ENCODE measurements at regions not wholly inside any gene's neighbourhood (a gene's known extent, or its start where the extent isn't known, plus 50 kb on each side); places are given as distances from the start of the nearest gene placed in this dataset.
"Not testable (repeated sequence)": the region's sequence is repeated elsewhere in the genome, so short reads cannot be mapped to it uniquely, and the experiment has no call there.

- no peaks in the 10 kb centered on the region for H3K36me3 Mint-ChIP-seq (ENCODE audit: low read depth)
- peaks cover 5% of the 10 kb centered on the region for H3K9me3 Mint-ChIP-seq
- H3K4me1 Mint-ChIP-seq (ENCODE audit: low read depth), result no peaks in the 10 kb centered on the region
Observed at GRCh38 chr18:43819873-43820272, 542.6 kb upstream of the SYT4 start.

GRCh38 chr18:43825768-43826167 is 548.5 kb upstream of the SYT4 start:
- H3K27ac Mint-ChIP-seq, result no peak overlapping the region
- DNase-seq, result no peak
- intact Hi-C loops (cut with micrococcal nuclease), result no loop called here
- CTCF ChIA-PET, result no interaction called here
- no peaks in the 10 kb centered on the region for H3K4me1 Mint-ChIP-seq (ENCODE audit: low read depth)
- no peaks in the 10 kb centered on the region for H3K36me3 Mint-ChIP-seq (ENCODE audit: low read depth)
- no peaks in the 10 kb centered on the region for H3K27me3 Mint-ChIP-seq (ENCODE audit: low read depth)
- peaks cover 6% of the 10 kb centered on the region for H3K9me3 Mint-ChIP-seq
- H3K4me3 Mint-ChIP-seq, result no peak overlapping the region

More at GRCh38 chr18:43819873-43820272, 542.6 kb upstream of the SYT4 start:
- CTCF ChIA-PET, result no interaction called here
- no peak overlapping the region for H3K4me3 Mint-ChIP-seq
- no peak overlapping the region for H3K27ac Mint-ChIP-seq
- H3K27me3 Mint-ChIP-seq (ENCODE audit: low read depth), result no peaks in the 10 kb centered on the region
- intact Hi-C loops (cut with micrococcal nuclease), result no loop called here
- DNase-seq, result no peak

GRCh38 chr18:43826215-43826614 is 548.9 kb upstream of the SYT4 start:
- peaks cover 6% of the 10 kb centered on the region for H3K9me3 Mint-ChIP-seq
- CTCF ChIA-PET, result no interaction called here
- no peaks in the 10 kb centered on the region for H3K36me3 Mint-ChIP-seq (ENCODE audit: low read depth)
- no peaks in the 10 kb centered on the region for H3K27me3 Mint-ChIP-seq (ENCODE audit: low read depth)
- no peak overlapping the region for H3K27ac Mint-ChIP-seq
- H3K4me3 Mint-ChIP-seq, result no peak overlapping the region
- no peaks in the 10 kb centered on the region for H3K4me1 Mint-ChIP-seq (ENCODE audit: low read depth)
- intact Hi-C loops (cut with micrococcal nuclease), result no loop called here
- no peak for DNase-seq

GRCh38 chr18:43827311-43827710 is 550.0 kb upstream of the SYT4 start:
- Mint-ChIP-seq H3K27me3 (ENCODE audit: low read depth) (no peaks in the 10 kb centered on the region), H3K4me3 (no peak overlapping the region), H3K36me3 (ENCODE audit: low read depth) (no peaks in the 10 kb centered on the region), H3K4me1 (ENCODE audit: low read depth) (no peaks in the 10 kb centered on the region), H3K27ac (no peak overlapping the region), H3K9me3 (peaks cover 6% of the 10 kb centered on the region)
- DNase-seq, result no peak
- intact Hi-C loops (cut with micrococcal nuclease), result no loop called here
- CTCF ChIA-PET, result no interaction called here

GRCh38 chr18:43830303-43830702 is 553.0 kb upstream of the SYT4 start:
- no peaks in the 10 kb centered on the region for H3K4me1 Mint-ChIP-seq (ENCODE audit: low read depth)
- no peak overlapping the region for H3K4me3 Mint-ChIP-seq
- peaks cover 4% of the 10 kb centered on the region for H3K9me3 Mint-ChIP-seq
- no peaks in the 10 kb centered on the region for H3K36me3 Mint-ChIP-seq (ENCODE audit: low read depth)
- H3K27me3 Mint-ChIP-seq (ENCODE audit: low read depth), result no peaks in the 10 kb centered on the region
- no peak overlapping the region for H3K27ac Mint-ChIP-seq
- intact Hi-C loops (cut with micrococcal nuclease), result no loop called here
- DNase-seq, result no peak
- CTCF ChIA-PET, result no interaction called here

- no peak for DNase-seq
- H3K36me3 Mint-ChIP-seq (ENCODE audit: low read depth), result no peaks in the 10 kb centered on the region
- H3K9me3 Mint-ChIP-seq, result peaks cover 4% of the 10 kb centered on the region
- no peak overlapping the region for H3K27ac Mint-ChIP-seq
- H3K4me1 Mint-ChIP-seq (ENCODE audit: low read depth), result no peaks in the 10 kb centered on the region
- no peak overlapping the region for H3K4me3 Mint-ChIP-seq
- H3K27me3 Mint-ChIP-seq (ENCODE audit: low read depth), result no peaks in the 10 kb centered on the region
- intact Hi-C loops (cut with micrococcal nuclease), result no loop called here
- CTCF ChIA-PET, result no interaction called here
Observed at GRCh38 chr18:43830947-43831346, 553.7 kb upstream of the SYT4 start.

- peaks cover 1% of the 10 kb centered on the region for H3K9me3 Mint-ChIP-seq
- H3K4me1 Mint-ChIP-seq (ENCODE audit: low read depth), result no peaks in the 10 kb centered on the region
- no peaks in the 10 kb centered on the region for H3K36me3 Mint-ChIP-seq (ENCODE audit: low read depth)
- intact Hi-C loops (cut with micrococcal nuclease), result no loop called here
- no peak overlapping the region for H3K27ac Mint-ChIP-seq
- no peaks in the 10 kb centered on the region for H3K27me3 Mint-ChIP-seq (ENCODE audit: low read depth)
- no peak overlapping the region for H3K4me3 Mint-ChIP-seq
- CTCF ChIA-PET, result no interaction called here
- no peak for DNase-seq
Observed at GRCh38 chr18:43846299-43846698, 569.0 kb upstream of the SYT4 start.

- Mint-ChIP-seq H3K27ac (no peak overlapping the region), H3K36me3 (ENCODE audit: low read depth) (no peaks in the 10 kb centered on the region), H3K27me3 (ENCODE audit: low read depth) (no peaks in the 10 kb centered on the region), H3K9me3 (peaks cover 3% of the 10 kb centered on the region), H3K4me1 (ENCODE audit: low read depth) (no peaks in the 10 kb centered on the region), H3K4me3 (no peak overlapping the region)
- CTCF ChIA-PET, result no interaction called here
- no peak for DNase-seq
- intact Hi-C loops (cut with micrococcal nuclease), result no loop called here
Observed at GRCh38 chr18:43847164-43848091, 570.1 kb upstream of the SYT4 start.

- H3K4me3 Mint-ChIP-seq; H3K36me3 Mint-ChIP-seq (ENCODE audit: low read depth); H3K9me3 Mint-ChIP-seq; DNase-seq; H3K27me3 Mint-ChIP-seq (ENCODE audit: low read depth); CTCF ChIA-PET; H3K4me1 Mint-ChIP-seq (ENCODE audit: low read depth); H3K27ac Mint-ChIP-seq; intact Hi-C loops (cut with micrococcal nuclease): not testable (repeated sequence)
Observed at GRCh38 chr18:43849831-43850230, 572.5 kb upstream of the SYT4 start.

- CTCF ChIA-PET, result no interaction called here
- DNase-seq, result no peak
- Mint-ChIP-seq H3K9me3 (peaks cover 6% of the 10 kb centered on the region), H3K27me3 (ENCODE audit: low read depth) (no peaks in the 10 kb centered on the region), H3K4me1 (ENCODE audit: low read depth) (no peaks in the 10 kb centered on the region), H3K27ac (no peak overlapping the region), H3K36me3 (ENCODE audit: low read depth) (no peaks in the 10 kb centered on the region), H3K4me3 (no peak overlapping the region)
- intact Hi-C loops (cut with micrococcal nuclease), result no loop called here
Observed at GRCh38 chr18:43855376-43855775, 578.1 kb upstream of the SYT4 start.

- Mint-ChIP-seq H3K27ac (no peak overlapping the region), H3K4me1 (ENCODE audit: low read depth) (no peaks in the 10 kb centered on the region), H3K36me3 (ENCODE audit: low read depth) (no peaks in the 10 kb centered on the region), H3K4me3 (no peak overlapping the region), H3K27me3 (ENCODE audit: low read depth) (no peaks in the 10 kb centered on the region), H3K9me3 (peaks cover 2% of the 10 kb centered on the region)
- CTCF ChIA-PET, result no interaction called here
- DNase-seq, result no peak
- intact Hi-C loops (cut with micrococcal nuclease), result loop anchor here (10.0 kb wide), 1 partner anchor 62 kb away; no protein-coding TSS in a partner anchor
Observed at GRCh38 chr18:43863180-43863579, 585.9 kb upstream of the SYT4 start.

- Mint-ChIP-seq H3K4me3 (no peak overlapping the region), H3K9me3 (peaks cover 10% of the 10 kb centered on the region), H3K4me1 (ENCODE audit: low read depth) (no peaks in the 10 kb centered on the region), H3K27me3 (ENCODE audit: low read depth) (no peaks in the 10 kb centered on the region), H3K27ac (no peak overlapping the region), H3K36me3 (ENCODE audit: low read depth) (no peaks in the 10 kb centered on the region)
- CTCF ChIA-PET, result no interaction called here
- intact Hi-C loops (cut with micrococcal nuclease), result loop anchor here (10.0 kb wide), 1 partner anchor 58 kb away; no protein-coding TSS in a partner anchor
- no peak for DNase-seq
Observed at GRCh38 chr18:43866696-43867095, 589.4 kb upstream of the SYT4 start.

- DNase-seq, result no peak
- no peaks in the 10 kb centered on the region for H3K4me1 Mint-ChIP-seq (ENCODE audit: low read depth)
- no peak overlapping the region for H3K4me3 Mint-ChIP-seq
- H3K27me3 Mint-ChIP-seq (ENCODE audit: low read depth), result no peaks in the 10 kb centered on the region
- no peaks in the 10 kb centered on the region for H3K36me3 Mint-ChIP-seq (ENCODE audit: low read depth)
- CTCF ChIA-PET, result no interaction called here
- H3K27ac Mint-ChIP-seq, result no peak overlapping the region
- H3K9me3 Mint-ChIP-seq, result peaks cover 10% of the 10 kb centered on the region
- intact Hi-C loops (cut with micrococcal nuclease), result loop anchor here (10.0 kb wide), 1 partner anchor 56 kb away; no protein-coding TSS in a partner anchor
Observed at GRCh38 chr18:43868497-43868995, 591.3 kb upstream of the SYT4 start.
